Prostate gland (tissue), 2 donors: ENCODE measurements at regions not wholly inside any gene's neighbourhood (a gene's known extent, or its start where the extent isn't known, plus 50 kb on each side); places are given as distances from the start of the nearest gene placed in this dataset.

Source experiments
- DNase-seq: peaks from one replicate; pipeline ENCODE4 v3.0.0-alpha.2; 2019; ENCODE audit warnings: low spot score
- H3K27ac ChIP-seq, 2 donors: fragments of 200-600 bp; sonication (generic); 2 replicates each; pipeline ENCODE4 v1.5.1; 2017 to 2019
- H3K27me3 ChIP-seq: fragments of 200-600 bp; sonication (generic); replicated peaks from 2 replicates; pipeline ENCODE4 v1.5.1; 2019; ENCODE audit not compliant: insufficient read depth
- H3K36me3 ChIP-seq, 2 donors: fragments of 200-600 bp; sonication (generic); 1 replicate in 1 of 2; 2 replicates in 1 of 2; pipeline versions ENCODE4 v1.5.1 to v1.8.1; 2017 to 2019
- H3K4me1 ChIP-seq: fragments of 200-600 bp; sonication (generic); replicated peaks from 2 replicates; pipeline ENCODE4 v1.5.1; 2019
- H3K4me3 ChIP-seq, 2 donors: fragments of 200-600 bp; sonication (generic); 2 replicates each; pipeline ENCODE4 v1.5.1; 2017 to 2019
- H3K9me3 ChIP-seq: fragments of 200-600 bp; sonication (generic); 2 replicates; pipeline ENCODE4 v1.5.1; 2017
- CTCF ChIP-seq, 4 experiments: fragments of 200-600 bp in 2 of 4; fragments of 450-650 bp in 2 of 4; sonication (generic) in 2 of 4; IDR thresholded peaks; 1 replicate in 3 of 4; 2 replicates in 1 of 4; pipeline ENCODE4 v1.5.1; 2016 to 2019; ENCODE audit warnings: antibody characterized with exemption in 4 of 4, mild to moderate bottlenecking in 2 of 4, moderate library complexity in 2 of 4
- POLR2A ChIP-seq: fragments of 450-650 bp; IDR thresholded peaks from one replicate; pipeline ENCODE4 v1.6.1; 2016; ENCODE audit warnings: antibody characterized with exemption, mild to moderate bottlenecking
- POLR2AphosphoS5 ChIP-seq: sonication (generic); formaldehyde crosslinking; IDR thresholded peaks from one replicate; pipeline ENCODE4 v1.6.1; 2017; ENCODE audit warnings: antibody characterized with exemption
- WGBS: methylation state at CpG from one replicate; pipeline ENCODE4 v1.1.5; 2018; 5-methylcytosine and 5-hydroxymethylcytosine counted together
- intact Hi-C: fragments of 100-400 bp; cut with DNase I; formaldehyde crosslinking; loops from one replicate; pipeline ENCODE4 v1.14.2; 2022

GRCh38 chr10:108696792-108697477 is 1226.4 kb downstream of the XPNPEP1 start:
- Histone ChIP-seq H3K27ac (no peak overlapping the region), H3K9me3 (no peaks in the 10 kb centered on the region), H3K36me3 (no peaks in the 10 kb centered on the region), H3K4me3 (no peak overlapping the region), H3K4me1 (no peaks in the 10 kb centered on the region), H3K27me3 (no peaks in the 10 kb centered on the region)
- no peak for DNase-seq
- 78% methylated on average over 4 of the region's 4 CpGs for WGBS
- intact Hi-C loops: no loop called here
- TF ChIP-seq POLR2A: no peak
- no peak for TF ChIP-seq POLR2AphosphoS5

GRCh38 chr10:108691126-108691525 is 1232.2 kb downstream of the XPNPEP1 start:
- Histone ChIP-seq H3K27ac (no peak overlapping the region), H3K9me3 (no peaks in the 10 kb centered on the region), H3K36me3 (no peaks in the 10 kb centered on the region), H3K4me3 (no peak overlapping the region), H3K27me3 (no peaks in the 10 kb centered on the region), H3K4me1 (no peaks in the 10 kb centered on the region)
- DNase-seq: no peak
- 90% methylated on average over 1 of the region's 1 CpG for WGBS
- TF ChIP-seq POLR2AphosphoS5 (no peak), CTCF (IDR thresholded peaks at IDR 0.05) (no peak), POLR2A (no peak)
- intact Hi-C loops: no loop called here

- no peak for DNase-seq
- H3K27ac ChIP-seq: no peak overlapping the region
- intact Hi-C loops: no loop called here
- no peaks in the 10 kb centered on the region for H3K36me3 ChIP-seq
- H3K4me1 ChIP-seq: no peaks in the 10 kb centered on the region
- no peaks in the 10 kb centered on the region for H3K9me3 ChIP-seq
- no peak overlapping the region for H3K4me3 ChIP-seq
- H3K27me3 ChIP-seq: no peaks in the 10 kb centered on the region
- TF ChIP-seq POLR2AphosphoS5: no peak
- no peak for TF ChIP-seq POLR2A
- TF ChIP-seq CTCF (IDR thresholded peaks at IDR 0.05): no peak
- 95% methylated on average over 6 of the region's 6 CpGs for WGBS
These were observed 1232.8 kb downstream of the XPNPEP1 start for GRCh38 chr10:108690530-108690929.

GRCh38 chr10:108689891-108690290 is 1233.4 kb downstream of the XPNPEP1 start:
- no peak for DNase-seq
- H3K4me3 ChIP-seq: no peak overlapping the region
- H3K4me1 ChIP-seq: no peaks in the 10 kb centered on the region
- H3K27me3 ChIP-seq: no peaks in the 10 kb centered on the region
- intact Hi-C loops: no loop called here
- no peaks in the 10 kb centered on the region for H3K36me3 ChIP-seq
- TF ChIP-seq POLR2AphosphoS5 (no peak), POLR2A (no peak), CTCF (IDR thresholded peaks at IDR 0.05) (no peak)
- no peaks in the 10 kb centered on the region for H3K9me3 ChIP-seq
- H3K27ac ChIP-seq: no peak overlapping the region

- TF ChIP-seq POLR2AphosphoS5 (no peak), CTCF (IDR thresholded peaks at IDR 0.05) (no peak), POLR2A (no peak)
- Histone ChIP-seq H3K4me3 (no peak overlapping the region), H3K27ac (no peak overlapping the region), H3K27me3 (no peaks in the 10 kb centered on the region), H3K4me1 (no peaks in the 10 kb centered on the region), H3K36me3 (no peaks in the 10 kb centered on the region), H3K9me3 (no peaks in the 10 kb centered on the region)
- DNase-seq: no peak
- 92% methylated on average over 2 of the region's 2 CpGs for WGBS
- intact Hi-C loops: no loop called here
These were observed 1235.0 kb downstream of the XPNPEP1 start for GRCh38 chr10:108688314-108688713.
